HepG2 (cell line): ENCODE measurements at regions not wholly inside any gene's neighbourhood (a gene's known extent, or its start where the extent isn't known, plus 50 kb on each side); places are given as distances from the start of the nearest gene placed in this dataset.

Experiments
- ATAC-seq: fragments of 200-7000 bp; cut with Tn5 transposase; 3 replicates; pipeline ENCODE4 v1.9.1; 2020; ENCODE audit warnings: mild to moderate bottlenecking, moderate library complexity
- BruUV-seq: library from RNA; stranded (reverse); fragments of 400-500 nt; replicated peaks from 2 replicates; lab custom pipeline; 2021; lab: Mats Ljungman, UMichigan
- CTCF ChIA-PET: fragments of 300-600 bp; formaldehyde crosslinking; extraction: SDS; loops from one replicate; lab custom pipeline; 2021; ENCODE audit warnings: low total read pairs, inconsistent platforms, low intra/inter-chr PET ratio; lab: Yijun Ruan, JAX
- POLR2A ChIA-PET: fragments of 350-600 bp; sonication (Branson Sonifier 250); formaldehyde crosslinking; loops from one replicate; lab custom pipeline; 2020; ENCODE audit warnings: antibody characterized with exemption, inconsistent platforms; lab: Yijun Ruan, JAX
- DNase-seq: peaks from one replicate; pipeline ENCODE4 v3.0.0-alpha.2; 2015; ENCODE audit warnings: low spot score
- FAIRE-seq: peaks from 3 replicates; lab custom pipeline; 2011; peaks lifted over from hg19 to GRCh38; lab: Jason Lieb, UNC
- H2AFZ ChIP-seq: one replicate; pipeline ENCODE4 v1.6.1; 2011; ENCODE audit warnings: low read length, inconsistent platforms
- H3K27ac ChIP-seq: fragments of 300-600 bp; 3 replicates; pipeline ENCODE4 v1.8.0; 2011; ENCODE audit warnings: mixed run types, mild to moderate bottlenecking, mixed read lengths, low read length, inconsistent platforms; ENCODE audit not compliant: insufficient read depth; ENCODE audit errors: extremely low read length
- H3K27me3 ChIP-seq, 2 experiments: fragments of 200-600 bp in 1 of 2; 2 replicates in 1 of 2; 3 replicates in 1 of 2; pipeline versions ENCODE4 v1.6.0 to v1.8.0; 2011; ENCODE audit warnings: low read length in 2 of 2, mild to moderate bottlenecking in 2 of 2, moderate library complexity in 2 of 2, inconsistent platforms in 1 of 2; ENCODE audit not compliant: insufficient read depth in 2 of 2, control insufficient read depth in 1 of 2
- H3K36me3 ChIP-seq, 2 experiments: fragments of 200-600 bp in 1 of 2; replicated peaks in 1 of 2; 2 replicates in 1 of 2; 3 replicates in 1 of 2; pipeline versions ENCODE4 v1.5.1 to v1.8.0; 2011; ENCODE audit warnings: low read length in 2 of 2, inconsistent platforms in 1 of 2; ENCODE audit not compliant: insufficient read depth in 2 of 2, control insufficient read depth in 1 of 2
- H3K4me1 ChIP-seq: 2 replicates; pipeline ENCODE4 v1.5.1; 2012; ENCODE audit warnings: low read length, inconsistent platforms; ENCODE audit not compliant: insufficient read depth
- H3K4me2 ChIP-seq: 2 replicates; pipeline ENCODE4 v1.6.0; 2011; ENCODE audit warnings: low read depth, low read length, inconsistent platforms
- H3K4me3 ChIP-seq, 3 experiments: fragments of 200-600 bp in 1 of 3; sonication (generic), shearing (Covaris generic) in 1 of 3; replicated peaks in 1 of 3; 2 replicates each; pipeline ENCODE4 v1.5.1; 2011 to 2016; ENCODE audit warnings: low read length in 3 of 3, inconsistent platforms in 2 of 3, low read depth in 2 of 3, mild to moderate bottlenecking in 2 of 3, control low read depth in 1 of 3, mixed read lengths in 1 of 3; ENCODE audit not compliant: insufficient read depth in 1 of 3
- H3K79me2 ChIP-seq: one replicate; pipeline ENCODE4 v1.6.1; 2011; ENCODE audit warnings: low read length, inconsistent platforms; ENCODE audit not compliant: insufficient read depth
- H3K9ac ChIP-seq: 2 replicates; pipeline ENCODE4 v1.6.0; 2011; ENCODE audit warnings: mild to moderate bottlenecking, low read depth, low read length, inconsistent platforms; ENCODE audit not compliant: insufficient read depth
- H3K9me3 ChIP-seq: 2 replicates; pipeline ENCODE4 v1.5.1; 2012; ENCODE audit warnings: mild to moderate bottlenecking, low read length
- H4K20me1 ChIP-seq: 2 replicates; pipeline ENCODE4 v1.6.0; 2011; ENCODE audit warnings: inconsistent platforms, mild to moderate bottlenecking, low read length, moderate library complexity; ENCODE audit not compliant: insufficient read depth
- ATF7 ChIP-seq, 2 experiments: fragments of 450-650 bp in 1 of 2; sonication (generic) in 1 of 2; formaldehyde crosslinking in 1 of 2; IDR thresholded peaks; 2 replicates each; pipeline versions ENCODE4 v1.4.0 to v1.6.1; 2016 to 2020; ENCODE audit warnings: antibody characterized with exemption in 1 of 2, mild to moderate bottlenecking in 1 of 2, missing genetic modification reagents in 1 of 2
- CEBPB ChIP-seq: IDR thresholded peaks from 2 replicates; pipeline ENCODE4 v1.6.1; 2011; ENCODE audit warnings: low read depth, low read length, improper control_type of control experiment, borderline replicate concordance
- WGBS: methylation state at CpG from one replicate; pipeline ENCODE4 v1.1.6; 2017; ENCODE audit warnings: low lambda C conversion rate; 5-methylcytosine and 5-hydroxymethylcytosine counted together
- in situ Hi-C: cut with HindIII; loops from 2 replicates; pipeline ENCODE4 v1.10.0; 2017; ENCODE audit warnings: low pct_unique_long_range_greater_than_20kb; ENCODE audit not compliant: extremely low pct_ligation_motif_present
- intact Hi-C: fragments of 100-400 bp; cut with micrococcal nuclease; formaldehyde crosslinking; loops from one replicate; pipeline ENCODE4 v1.10.0; 2022; ENCODE audit not compliant: unreplicated experiment
- TF ChIP-seq, protein P1 (sequence below): sonication (generic); formaldehyde crosslinking; IDR thresholded peaks from 2 replicates; pipeline ENCODE4 v1.9.0; 2021; ENCODE audit warnings: missing genetic modification reagents, borderline replicate concordance
- TF ChIP-seq, protein P2 (sequence below): sonication (generic); formaldehyde crosslinking; IDR thresholded peaks from 2 replicates; pipeline ENCODE4 v1.5.1; 2020; ENCODE audit warnings: missing genetic modification reagents, mild to moderate bottlenecking, borderline replicate concordance

GRCh38 chr2:31644551-31644950 is 63.8 kb upstream of the SRD5A2 start:
- Histone ChIP-seq H3K27me3 (no peaks in the 10 kb centered on the region), H3K79me2 (no peaks in the 10 kb centered on the region), H4K20me1 (no peaks in the 10 kb centered on the region), H3K9ac (no peak overlapping the region), H3K4me3 (no peak overlapping the region), H3K4me1 (no peaks in the 10 kb centered on the region), H2AFZ (no peak overlapping the region), H3K36me3 (no peaks in the 10 kb centered on the region), H3K4me2 (no peak overlapping the region), H3K9me3 (no peaks in the 10 kb centered on the region), H3K27ac (no peak overlapping the region)
- POLR2A ChIA-PET, result no interaction called here
- CTCF ChIA-PET, result no interaction called here
- TF ChIP-seq CEBPB (peak; percentile 67; the same call in 1 of the 2 replicates), ATF7 (IDR thresholded peaks at IDR 0.05) (peak; percentile 79), ATF7 (CRISPR knock-in tag; IDR thresholded peaks at IDR 0.05) (no peak)
- TF ChIP-seq, protein P1, sequence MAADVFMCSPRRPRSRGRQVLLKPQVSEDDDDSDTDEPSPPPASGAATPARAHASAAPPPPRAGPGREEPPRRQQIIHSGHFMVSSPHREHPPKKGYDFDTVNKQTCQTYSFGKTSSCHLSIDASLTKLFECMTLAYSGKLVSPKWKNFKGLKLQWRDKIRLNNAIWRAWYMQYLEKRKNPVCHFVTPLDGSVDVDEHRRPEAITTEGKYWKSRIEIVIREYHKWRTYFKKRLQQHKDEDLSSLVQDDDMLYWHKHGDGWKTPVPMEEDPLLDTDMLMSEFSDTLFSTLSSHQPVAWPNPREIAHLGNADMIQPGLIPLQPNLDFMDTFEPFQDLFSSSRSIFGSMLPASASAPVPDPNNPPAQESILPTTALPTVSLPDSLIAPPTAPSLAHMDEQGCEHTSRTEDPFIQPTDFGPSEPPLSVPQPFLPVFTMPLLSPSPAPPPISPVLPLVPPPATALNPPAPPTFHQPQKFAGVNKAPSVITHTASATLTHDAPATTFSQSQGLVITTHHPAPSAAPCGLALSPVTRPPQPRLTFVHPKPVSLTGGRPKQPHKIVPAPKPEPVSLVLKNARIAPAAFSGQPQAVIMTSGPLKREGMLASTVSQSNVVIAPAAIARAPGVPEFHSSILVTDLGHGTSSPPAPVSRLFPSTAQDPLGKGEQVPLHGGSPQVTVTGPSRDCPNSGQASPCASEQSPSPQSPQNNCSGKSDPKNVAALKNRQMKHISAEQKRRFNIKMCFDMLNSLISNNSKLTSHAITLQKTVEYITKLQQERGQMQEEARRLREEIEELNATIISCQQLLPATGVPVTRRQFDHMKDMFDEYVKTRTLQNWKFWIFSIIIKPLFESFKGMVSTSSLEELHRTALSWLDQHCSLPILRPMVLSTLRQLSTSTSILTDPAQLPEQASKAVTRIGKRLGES, result no peak
- TF ChIP-seq, protein P2, sequence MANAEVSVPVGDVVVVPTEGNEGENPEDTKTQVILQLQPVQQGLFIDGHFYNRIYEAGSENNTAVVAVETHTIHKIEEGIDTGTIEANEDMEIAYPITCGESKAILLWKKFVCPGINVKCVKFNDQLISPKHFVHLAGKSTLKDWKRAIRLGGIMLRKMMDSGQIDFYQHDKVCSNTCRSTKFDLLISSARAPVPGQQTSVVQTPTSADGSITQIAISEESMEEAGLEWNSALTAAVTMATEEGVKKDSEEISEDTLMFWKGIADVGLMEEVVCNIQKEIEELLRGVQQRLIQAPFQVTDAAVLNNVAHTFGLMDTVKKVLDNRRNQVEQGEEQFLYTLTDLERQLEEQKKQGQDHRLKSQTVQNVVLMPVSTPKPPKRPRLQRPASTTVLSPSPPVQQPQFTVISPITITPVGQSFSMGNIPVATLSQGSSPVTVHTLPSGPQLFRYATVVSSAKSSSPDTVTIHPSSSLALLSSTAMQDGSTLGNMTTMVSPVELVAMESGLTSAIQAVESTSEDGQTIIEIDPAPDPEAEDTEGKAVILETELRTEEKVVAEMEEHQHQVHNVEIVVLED (CRISPR knock-in tag), result no peak
- DNase-seq (no peak), FAIRE-seq (no peak), ATAC-seq (no peak)
- BruUV-seq, result no TSS peak
- 37% methylated on average over 5 of the region's 5 CpGs for WGBS
- in situ Hi-C loops, result no loop called here
- intact Hi-C loops, result no loop called here
